Sigmoid colon (tissue), 6 donors: ENCODE measurements at regions not wholly inside any gene's neighbourhood (a gene's known extent, or its start where the extent isn't known, plus 50 kb on each side); places are given as distances from the start of the nearest gene placed in this dataset.
"Not testable (repeated sequence)": the region's sequence is repeated elsewhere in the genome, so short reads cannot be mapped to it uniquely, and the experiment has no call there.

Experiments used
- DNase-seq: peaks from one replicate; pipeline ENCODE4 v3.0.0-alpha.2; 2019
- H3K27ac ChIP-seq, 4 donors: fragments of 200-600 bp; sonication (generic); one replicate each; pipeline ENCODE4 v1.5.1; 2016 to 2019; ENCODE audit warnings: mild to moderate bottlenecking in 1 of 4
- H3K27me3 ChIP-seq, 3 donors: fragments of 200-600 bp; sonication (generic); one replicate each; pipeline ENCODE4 v1.5.1; 2019; ENCODE audit warnings: mild to moderate bottlenecking in 1 of 3
- H3K36me3 ChIP-seq, 4 donors: fragments of 200-600 bp; sonication (generic); one replicate each; pipeline ENCODE4 v1.5.1; 2016 to 2019
- H3K4me1 ChIP-seq, 4 donors: fragments of 200-600 bp; sonication (generic); one replicate each; pipeline ENCODE4 v1.5.1; 2017 to 2019
- H3K4me3 ChIP-seq, 4 donors: fragments of 200-600 bp; sonication (generic); one replicate each; pipeline ENCODE4 v1.5.1; 2017 to 2019; ENCODE audit warnings: mild to moderate bottlenecking in 2 of 4, moderate library complexity in 1 of 4
- H3K9me3 ChIP-seq, 4 donors: fragments of 200-600 bp in 3 of 4; sonication (generic) in 3 of 4; one replicate each; pipeline versions ENCODE4 v1.5.1 to v1.6.1; 2013 to 2019
- EP300 ChIP-seq, 4 donors: sonication (generic); formaldehyde crosslinking; IDR thresholded peaks; one replicate each; pipeline ENCODE4 v1.6.1; 2017; ENCODE audit warnings: antibody characterized with exemption in 4 of 4
- POLR2A ChIP-seq, 2 donors: fragments of 450-650 bp; IDR thresholded peaks; one replicate each; pipeline ENCODE4 v1.6.1; 2016; ENCODE audit warnings: antibody characterized with exemption in 2 of 2, mild to moderate bottlenecking in 2 of 2, moderate library complexity in 2 of 2
- POLR2AphosphoS5 ChIP-seq, 4 donors: sonication (generic); formaldehyde crosslinking; IDR thresholded peaks; one replicate each; pipeline ENCODE4 v1.6.1; 2017; ENCODE audit warnings: antibody characterized with exemption in 4 of 4
- WGBS, 2 donors: extraction: QIAGEN DNeasy Blood & Tissue Kit; methylation state at CpG; one replicate each; pipeline ENCODE4 v1.1.7; 2013; 5-methylcytosine and 5-hydroxymethylcytosine counted together
- intact Hi-C: fragments of 100-400 bp; cut with DNase I; formaldehyde crosslinking; loops from one replicate; pipeline ENCODE4 v1.15.1; 2023
- TF ChIP-seq, protein P1 (sequence below), 4 experiments: fragments of 450-650 bp in 3 of 4; fragments of 200-600 bp in 1 of 4; IDR thresholded peaks; one replicate each; pipeline ENCODE4 v1.5.1; 2016 to 2019; ENCODE audit warnings: antibody characterized with exemption in 4 of 4, mild to moderate bottlenecking in 3 of 4, moderate library complexity in 2 of 4
- donor health status: healthy with polysubstance abuse.
- donor health status: healthy.

DNA sequence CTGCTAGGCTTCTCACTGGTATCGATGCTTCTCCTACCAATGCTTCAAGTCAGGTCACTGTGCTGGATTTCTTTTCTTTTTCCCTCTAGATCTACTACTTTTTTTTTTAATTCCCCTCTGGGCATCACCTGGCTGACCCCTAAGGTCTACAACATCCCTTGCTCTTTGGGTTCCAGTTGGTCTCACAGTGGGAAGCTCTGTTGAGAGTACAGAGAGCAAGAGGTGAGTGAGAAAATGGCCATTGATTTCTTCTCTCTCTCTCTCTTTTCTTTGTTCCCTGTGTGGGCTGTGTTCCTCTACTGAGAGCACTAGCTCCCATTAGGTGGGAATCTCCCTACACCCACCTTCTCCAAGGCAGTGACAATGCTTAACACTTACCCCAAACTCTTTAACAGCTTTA, 413.4 kb downstream of the KCNJ2 start:
- no peak for TF ChIP-seq POLR2A (IDR thresholded peaks at IDR 0.05)
- no peak for TF ChIP-seq POLR2AphosphoS5 (IDR thresholded peaks at IDR 0.05)
- TF ChIP-seq, protein P1, sequence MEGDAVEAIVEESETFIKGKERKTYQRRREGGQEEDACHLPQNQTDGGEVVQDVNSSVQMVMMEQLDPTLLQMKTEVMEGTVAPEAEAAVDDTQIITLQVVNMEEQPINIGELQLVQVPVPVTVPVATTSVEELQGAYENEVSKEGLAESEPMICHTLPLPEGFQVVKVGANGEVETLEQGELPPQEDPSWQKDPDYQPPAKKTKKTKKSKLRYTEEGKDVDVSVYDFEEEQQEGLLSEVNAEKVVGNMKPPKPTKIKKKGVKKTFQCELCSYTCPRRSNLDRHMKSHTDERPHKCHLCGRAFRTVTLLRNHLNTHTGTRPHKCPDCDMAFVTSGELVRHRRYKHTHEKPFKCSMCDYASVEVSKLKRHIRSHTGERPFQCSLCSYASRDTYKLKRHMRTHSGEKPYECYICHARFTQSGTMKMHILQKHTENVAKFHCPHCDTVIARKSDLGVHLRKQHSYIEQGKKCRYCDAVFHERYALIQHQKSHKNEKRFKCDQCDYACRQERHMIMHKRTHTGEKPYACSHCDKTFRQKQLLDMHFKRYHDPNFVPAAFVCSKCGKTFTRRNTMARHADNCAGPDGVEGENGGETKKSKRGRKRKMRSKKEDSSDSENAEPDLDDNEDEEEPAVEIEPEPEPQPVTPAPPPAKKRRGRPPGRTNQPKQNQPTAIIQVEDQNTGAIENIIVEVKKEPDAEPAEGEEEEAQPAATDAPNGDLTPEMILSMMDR (IDR thresholded peaks at IDR 0.05) = no peak
- TF ChIP-seq EP300 (IDR thresholded peaks at IDR 0.05) = no peak
- intact Hi-C loops = no loop called here
- H3K4me3 ChIP-seq = no peak overlapping the region
- 0 to 41% methylated on average over 1 of the region's 1 CpG for WGBS, 2 donors
- no peak overlapping the region for H3K27ac ChIP-seq
- no peaks in the 10 kb centered on the region for H3K9me3 ChIP-seq
- no peaks in the 10 kb centered on the region for H3K36me3 ChIP-seq
- H3K27me3 ChIP-seq = no peaks in the 10 kb centered on the region
- H3K4me1 ChIP-seq = no peaks in the 10 kb centered on the region
- DNase-seq = no peak

DNA sequence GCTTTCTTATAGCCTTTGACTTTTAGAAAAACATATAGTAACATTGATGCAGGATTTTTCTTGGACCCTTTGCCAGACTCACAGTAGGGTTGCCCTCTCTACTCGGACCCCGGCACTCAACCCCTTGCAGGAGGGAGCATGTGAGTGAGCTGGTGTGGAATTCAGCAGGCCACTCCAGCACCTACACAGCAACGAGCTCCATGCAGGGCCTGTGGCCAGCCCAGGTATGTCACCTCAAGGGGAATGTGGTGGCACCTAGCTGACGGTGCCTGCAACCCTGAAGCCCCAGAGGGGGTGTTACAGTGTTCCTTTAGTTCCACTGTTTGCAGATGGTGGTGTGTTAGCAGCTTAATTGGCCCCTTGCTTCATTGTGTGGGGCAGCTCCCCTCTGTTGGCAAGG, 414.9 kb downstream of the KCNJ2 start:
- DNase-seq = no peak
- Histone ChIP-seq H3K9me3 (no peaks in the 10 kb centered on the region), H3K4me1 (no peaks in the 10 kb centered on the region), H3K27me3 (no peaks in the 10 kb centered on the region), H3K27ac (no peak overlapping the region), H3K4me3 (no peak overlapping the region), H3K36me3 (no peaks in the 10 kb centered on the region)
- TF ChIP-seq, protein P1 (IDR thresholded peaks at IDR 0.05) = no peak
- no peak for TF ChIP-seq POLR2AphosphoS5 (IDR thresholded peaks at IDR 0.05)
- TF ChIP-seq POLR2A (IDR thresholded peaks at IDR 0.05) = no peak
- no peak for TF ChIP-seq EP300 (IDR thresholded peaks at IDR 0.05)
- intact Hi-C loops = no loop called here
- WGBS, 2 donors = 58 to 83% methylated on average over 4 of the region's 4 CpGs

DNA sequence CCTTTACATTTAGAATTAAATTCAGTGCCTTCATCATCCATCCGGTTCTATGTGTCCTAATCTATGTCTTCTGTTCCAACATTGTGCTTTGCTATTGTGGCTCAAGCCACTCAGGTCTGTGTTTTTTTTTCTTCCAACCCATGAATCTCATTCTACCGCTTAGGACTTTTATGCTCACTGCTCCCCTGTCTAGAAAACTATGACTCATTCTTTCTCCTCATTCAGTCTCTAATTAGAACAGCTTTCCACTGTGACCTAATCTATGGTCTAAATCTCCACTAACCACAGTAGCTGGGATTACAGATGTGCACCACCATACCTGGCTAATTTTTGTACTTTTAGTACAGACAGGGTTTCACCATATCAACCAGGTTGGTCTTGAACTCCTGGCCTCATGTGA, 418.7 kb downstream of the KCNJ2 start:
- no peak overlapping the region for H3K27ac ChIP-seq
- H3K27me3 ChIP-seq = no peaks in the 10 kb centered on the region
- no peak overlapping the region for H3K4me3 ChIP-seq
- intact Hi-C loops = no loop called here
- DNase-seq = no peak
- 88 to 89% methylated on average over 2 of the region's 2 CpGs for WGBS, 2 donors
- H3K4me1 ChIP-seq = no peaks in the 10 kb centered on the region
- no peak for TF ChIP-seq POLR2A (IDR thresholded peaks at IDR 0.05)
- H3K9me3 ChIP-seq = no peaks in the 10 kb centered on the region
- no peaks in the 10 kb centered on the region for H3K36me3 ChIP-seq

DNA sequence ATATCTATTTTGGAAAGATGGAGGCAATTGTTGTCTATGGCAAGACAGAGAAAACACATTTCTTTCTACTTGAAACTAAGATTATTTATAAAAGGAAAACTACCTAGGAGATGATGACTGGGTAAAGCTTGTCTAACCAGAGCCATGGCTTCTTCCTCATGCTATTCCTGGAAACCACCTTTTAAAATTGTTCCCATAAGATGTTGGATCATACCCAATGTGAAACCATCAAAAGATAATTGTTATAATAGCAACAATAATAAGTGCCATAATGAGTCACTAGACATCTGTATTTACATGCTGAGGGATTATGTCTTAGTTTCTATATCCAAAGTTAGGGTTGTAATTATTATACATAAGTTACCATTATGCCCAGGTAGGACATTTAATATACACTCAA, 428.4 kb downstream of the KCNJ2 start:
- Histone ChIP-seq H3K4me3 (no peak overlapping the region), H3K4me1 (no peaks in the 10 kb centered on the region), H3K9me3 (no peaks in the 10 kb centered on the region), H3K27me3 (no peaks in the 10 kb centered on the region), H3K36me3 (no peaks in the 10 kb centered on the region), H3K27ac (no peak overlapping the region)
- intact Hi-C loops = no loop called here
- DNase-seq = no peak
- TF ChIP-seq EP300 (IDR thresholded peaks at IDR 0.05) (no peak), POLR2AphosphoS5 (IDR thresholded peaks at IDR 0.05) (no peak), POLR2A (IDR thresholded peaks at IDR 0.05) (no peak)
- TF ChIP-seq, protein P1 (IDR thresholded peaks at IDR 0.05) = no peak

DNA sequence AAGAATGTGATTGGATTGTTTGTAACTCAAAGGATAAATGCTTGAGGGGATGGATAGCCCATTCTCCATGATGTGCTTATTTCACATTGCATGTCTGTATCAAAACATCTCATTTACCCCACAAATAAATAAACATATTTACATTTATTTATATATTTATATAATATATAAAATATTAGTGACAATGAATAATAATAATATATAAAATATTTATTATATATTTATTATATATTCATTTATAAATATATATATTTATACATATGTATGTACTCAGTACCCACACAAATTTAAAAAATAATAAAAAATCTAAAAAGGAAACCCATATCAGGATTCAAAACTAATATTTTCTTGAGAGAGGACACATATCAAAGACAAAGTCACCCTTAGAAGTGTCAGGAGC, 429.9 kb downstream of the KCNJ2 start:
- H3K4me3 ChIP-seq = no peak overlapping the region
- no peaks in the 10 kb centered on the region for H3K36me3 ChIP-seq
- H3K9me3 ChIP-seq = no peaks in the 10 kb centered on the region
- DNase-seq = no peak
- no peak for TF ChIP-seq POLR2AphosphoS5 (IDR thresholded peaks at IDR 0.05)
- TF ChIP-seq, protein P1 (IDR thresholded peaks at IDR 0.05) = no peak
- no peak for TF ChIP-seq POLR2A (IDR thresholded peaks at IDR 0.05)
- TF ChIP-seq EP300 (IDR thresholded peaks at IDR 0.05) = no peak
- no peaks in the 10 kb centered on the region for H3K4me1 ChIP-seq
- H3K27me3 ChIP-seq = no peaks in the 10 kb centered on the region
- H3K27ac ChIP-seq = no peak overlapping the region
- intact Hi-C loops = no loop called here

DNA sequence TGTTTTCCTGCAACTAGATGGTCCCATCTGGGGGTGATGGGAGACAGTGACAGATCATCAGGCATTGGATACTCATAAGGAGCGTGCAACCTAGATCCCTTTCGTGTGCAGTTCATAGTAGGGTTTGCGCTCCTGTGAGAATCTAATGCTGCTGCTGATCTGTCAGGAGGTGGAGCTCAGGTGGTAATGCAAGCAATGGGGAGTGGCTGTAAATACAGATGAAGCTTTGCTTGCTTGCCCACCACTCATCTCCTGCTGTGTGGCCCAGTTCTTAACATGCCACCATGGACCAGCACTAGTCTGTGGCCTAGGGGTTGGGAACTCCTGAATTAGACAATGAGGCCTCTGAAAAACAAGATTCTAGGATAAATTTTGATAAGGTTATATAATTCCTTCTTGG, 430.6 kb downstream of the KCNJ2 start:
- H3K27me3 ChIP-seq, intact Hi-C loops, H3K4me1 ChIP-seq, H3K4me3 ChIP-seq, H3K27ac ChIP-seq, H3K36me3 ChIP-seq, H3K9me3 ChIP-seq, DNase-seq: not testable (repeated sequence)
- WGBS, 2 donors = 97 to 98% methylated on average over 3 of the region's 3 CpGs
